ENCODE measurements at regions not wholly inside any gene's neighbourhood (a gene's known extent, or its start where the extent isn't known, plus 50 kb on each side); places are given as distances from the start of the nearest gene placed in this dataset.
"Not testable (repeated sequence)": the region's sequence is repeated elsewhere in the genome, so short reads cannot be mapped to it uniquely, and the experiment has no call there.

DNA sequence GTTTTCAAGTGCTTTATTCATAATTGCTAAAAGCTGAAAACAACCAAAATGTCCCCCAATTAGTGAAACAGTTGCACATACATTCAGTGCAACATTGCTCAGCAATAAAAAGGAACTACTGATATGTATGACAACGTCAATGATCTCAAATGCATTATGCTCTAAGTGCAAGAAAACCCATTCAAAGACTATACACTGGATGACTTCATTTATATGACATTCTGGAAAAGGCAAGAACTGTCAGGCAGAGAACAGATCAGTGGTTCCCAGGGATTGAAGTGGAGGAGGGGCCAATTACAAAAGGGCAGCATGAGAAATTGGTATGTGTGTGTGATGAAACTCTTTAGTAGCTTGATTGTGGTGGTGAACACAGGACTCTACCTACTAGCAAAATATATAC lies 585.6 kb downstream of the TBL1XR1 start:
- intact Hi-C loops (cut with micrococcal nuclease; ENCODE audit: unreplicated experiment): no loop called here
- ChIA-PET POLR2A (ENCODE audit: low non-redundant PET) (no interaction called here), CTCF (no interaction called here)
- H3K27ac ChIP-seq (ENCODE audit: low read depth, low read length, poor library complexity, severe bottlenecking): no peak overlapping the region
- BruUV-seq (replicated peaks): no TSS peak
- TF ChIP-seq, protein P1, sequence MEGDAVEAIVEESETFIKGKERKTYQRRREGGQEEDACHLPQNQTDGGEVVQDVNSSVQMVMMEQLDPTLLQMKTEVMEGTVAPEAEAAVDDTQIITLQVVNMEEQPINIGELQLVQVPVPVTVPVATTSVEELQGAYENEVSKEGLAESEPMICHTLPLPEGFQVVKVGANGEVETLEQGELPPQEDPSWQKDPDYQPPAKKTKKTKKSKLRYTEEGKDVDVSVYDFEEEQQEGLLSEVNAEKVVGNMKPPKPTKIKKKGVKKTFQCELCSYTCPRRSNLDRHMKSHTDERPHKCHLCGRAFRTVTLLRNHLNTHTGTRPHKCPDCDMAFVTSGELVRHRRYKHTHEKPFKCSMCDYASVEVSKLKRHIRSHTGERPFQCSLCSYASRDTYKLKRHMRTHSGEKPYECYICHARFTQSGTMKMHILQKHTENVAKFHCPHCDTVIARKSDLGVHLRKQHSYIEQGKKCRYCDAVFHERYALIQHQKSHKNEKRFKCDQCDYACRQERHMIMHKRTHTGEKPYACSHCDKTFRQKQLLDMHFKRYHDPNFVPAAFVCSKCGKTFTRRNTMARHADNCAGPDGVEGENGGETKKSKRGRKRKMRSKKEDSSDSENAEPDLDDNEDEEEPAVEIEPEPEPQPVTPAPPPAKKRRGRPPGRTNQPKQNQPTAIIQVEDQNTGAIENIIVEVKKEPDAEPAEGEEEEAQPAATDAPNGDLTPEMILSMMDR (conservative IDR thresholded peaks at IDR 0.05; ENCODE audit: low read depth, low read length): no peak
- no peak for TF ChIP-seq EZH2 (IDR thresholded peaks at IDR 0.05; ENCODE audit: borderline replicate concordance, low read depth, low read length, poor library complexity, severe bottlenecking)
- H3K9me3 ChIP-seq (ENCODE audit: low read depth, low read length, poor library complexity, severe bottlenecking): no peaks in the 10 kb centered on the region
- H3K36me3 ChIP-seq (ENCODE audit: insufficient read depth, low read length, poor library complexity, severe bottlenecking): no peaks in the 10 kb centered on the region
- H3K4me1 ChIP-seq (ENCODE audit: insufficient read depth, low read length, poor library complexity, severe bottlenecking): no peaks in the 10 kb centered on the region
- H3K27me3 ChIP-seq (replicated peaks; ENCODE audit: insufficient read depth, low read depth, low read length, poor library complexity): no peaks in the 10 kb centered on the region
- DNase-seq (ENCODE audit: low spot score): no peak
- no peak overlapping the region for H3K4me3 ChIP-seq (ENCODE audit: low read depth, low read length, poor library complexity, severe bottlenecking)

DNA sequence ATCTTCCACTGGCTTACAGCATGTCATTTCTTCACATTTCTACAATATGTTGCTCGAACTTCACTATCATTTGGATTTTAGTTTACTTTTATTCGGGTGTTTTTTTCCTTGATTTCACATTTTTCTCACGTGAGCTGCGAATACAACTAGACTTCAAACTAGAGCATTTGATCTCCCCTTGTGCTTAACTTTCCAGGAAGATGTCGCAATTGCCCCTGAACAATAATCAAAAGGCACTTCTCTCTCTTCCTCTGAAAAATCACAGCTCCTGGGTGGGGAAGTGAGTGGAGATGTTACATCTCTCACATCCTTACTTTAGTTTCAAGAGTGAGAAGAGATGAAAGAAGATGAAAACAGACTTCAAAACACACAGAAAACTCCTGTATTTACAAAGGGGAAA lies 587.9 kb downstream of the TBL1XR1 start:
- TF ChIP-seq, protein P1 (conservative IDR thresholded peaks at IDR 0.05; ENCODE audit: low read depth, low read length): no peak
- TF ChIP-seq EZH2 (IDR thresholded peaks at IDR 0.05; ENCODE audit: borderline replicate concordance, low read depth, low read length, poor library complexity, severe bottlenecking): no peak
- no peaks in the 10 kb centered on the region for H3K36me3 ChIP-seq (ENCODE audit: insufficient read depth, low read length, poor library complexity, severe bottlenecking)
- no peaks in the 10 kb centered on the region for H3K27me3 ChIP-seq (replicated peaks; ENCODE audit: insufficient read depth, low read depth, low read length, poor library complexity)
- H3K4me1 ChIP-seq (ENCODE audit: insufficient read depth, low read length, poor library complexity, severe bottlenecking): no peaks in the 10 kb centered on the region
- DNase-seq (ENCODE audit: low spot score): peak; percentile 4
- POLR2A ChIA-PET (ENCODE audit: low non-redundant PET): no interaction called here
- BruUV-seq (replicated peaks): no TSS peak
- H3K9me3 ChIP-seq (ENCODE audit: low read depth, low read length, poor library complexity, severe bottlenecking): no peaks in the 10 kb centered on the region
- H3K4me3 ChIP-seq (ENCODE audit: low read depth, low read length, poor library complexity, severe bottlenecking): no peak overlapping the region
- CTCF ChIA-PET: no interaction called here
- intact Hi-C loops (cut with micrococcal nuclease; ENCODE audit: unreplicated experiment): no loop called here
- no peak overlapping the region for H3K27ac ChIP-seq (ENCODE audit: low read depth, low read length, poor library complexity, severe bottlenecking)

DNA sequence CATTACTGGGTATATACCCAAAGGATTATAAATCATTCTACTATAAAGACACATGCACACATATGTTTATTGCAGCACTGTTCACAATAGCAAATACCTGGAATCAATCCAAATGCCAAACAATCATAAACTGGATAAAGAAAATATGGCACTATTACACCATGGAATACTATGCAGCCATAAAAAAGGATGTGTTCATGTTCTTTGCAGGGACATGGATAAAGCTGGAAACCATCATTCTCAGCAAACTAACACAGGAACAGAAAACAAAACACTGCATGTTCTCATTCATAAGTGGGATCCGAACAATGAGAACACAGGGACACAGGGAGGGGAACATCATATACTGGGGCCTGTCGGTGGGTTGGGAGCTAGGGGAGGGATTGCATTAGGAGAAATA lies 591.7 kb downstream of the TBL1XR1 start:
- H3K9me3 ChIP-seq (ENCODE audit: low read depth, low read length, poor library complexity, severe bottlenecking); CTCF ChIA-PET; H3K4me3 ChIP-seq (ENCODE audit: low read depth, low read length, poor library complexity, severe bottlenecking); H3K27ac ChIP-seq (ENCODE audit: low read depth, low read length, poor library complexity, severe bottlenecking); POLR2A ChIA-PET (ENCODE audit: low non-redundant PET); H3K27me3 ChIP-seq (replicated peaks; ENCODE audit: insufficient read depth, low read depth, low read length, poor library complexity); H3K36me3 ChIP-seq (ENCODE audit: insufficient read depth, low read length, poor library complexity, severe bottlenecking); H3K4me1 ChIP-seq (ENCODE audit: insufficient read depth, low read length, poor library complexity, severe bottlenecking); intact Hi-C loops (cut with micrococcal nuclease; ENCODE audit: unreplicated experiment); DNase-seq (ENCODE audit: low spot score); BruUV-seq (replicated peaks): not testable (repeated sequence)

DNA sequence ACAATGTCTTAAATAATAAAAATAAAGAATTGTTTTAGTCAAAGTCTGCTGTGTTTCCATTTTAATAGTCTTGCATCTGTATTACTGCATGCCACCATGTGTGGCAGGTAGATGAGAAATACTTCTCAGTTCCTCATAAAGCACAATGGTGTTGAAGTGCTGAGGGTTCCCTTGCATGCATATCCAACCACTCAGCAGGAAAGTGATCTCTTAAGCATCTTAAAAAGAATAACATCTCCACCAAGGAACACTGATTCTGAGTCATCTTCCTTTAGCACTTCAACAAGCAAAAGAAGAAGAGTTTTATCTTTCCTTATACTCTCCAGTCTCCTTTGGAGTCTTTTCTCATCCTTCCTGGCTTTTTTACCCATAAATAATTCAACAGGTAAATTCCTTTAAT lies 602.0 kb downstream of the TBL1XR1 start:
- TF ChIP-seq, protein P1 (conservative IDR thresholded peaks at IDR 0.05; ENCODE audit: low read depth, low read length): no peak
- TF ChIP-seq EZH2 (IDR thresholded peaks at IDR 0.05; ENCODE audit: borderline replicate concordance, low read depth, low read length, poor library complexity, severe bottlenecking): no peak
- H3K4me1 ChIP-seq (ENCODE audit: insufficient read depth, low read length, poor library complexity, severe bottlenecking): peaks cover 13% of the 10 kb centered on the region
- DNase-seq (ENCODE audit: low spot score): peak; percentile 41
- H3K27ac ChIP-seq (ENCODE audit: low read depth, low read length, poor library complexity, severe bottlenecking): no peak overlapping the region
- no peaks in the 10 kb centered on the region for H3K36me3 ChIP-seq (ENCODE audit: insufficient read depth, low read length, poor library complexity, severe bottlenecking)
- no TSS peak for BruUV-seq (replicated peaks)
- no peaks in the 10 kb centered on the region for H3K9me3 ChIP-seq (ENCODE audit: low read depth, low read length, poor library complexity, severe bottlenecking)
- intact Hi-C loops (cut with micrococcal nuclease; ENCODE audit: unreplicated experiment): no loop called here
- no peak overlapping the region for H3K4me3 ChIP-seq (ENCODE audit: low read depth, low read length, poor library complexity, severe bottlenecking)
- H3K27me3 ChIP-seq (replicated peaks; ENCODE audit: insufficient read depth, low read depth, low read length, poor library complexity): no peaks in the 10 kb centered on the region
- POLR2A ChIA-PET (ENCODE audit: low non-redundant PET): interaction anchor here (0.6 kb wide), 1 partner anchor 22 kb away, joined by 3 read pairs; no protein-coding TSS in a partner anchor
- CTCF ChIA-PET: no interaction called here
